H1 (cell line): ENCODE measurements at regions not wholly inside any gene's neighbourhood (a gene's known extent, or its start where the extent isn't known, plus 50 kb on each side); places are given as distances from the start of the nearest gene placed in this dataset.

ENCODE experiments used
- CEBPB ChIP-seq: IDR thresholded peaks from 2 replicates; pipeline ENCODE4 v1.6.1; 2012; ENCODE audit warnings: low read depth, low read length
- CHD1 ChIP-seq: IDR thresholded peaks from 2 replicates; pipeline ENCODE4 v1.6.1; 2012; ENCODE audit warnings: low read depth, low read length, improper control_type of control experiment
- CTBP2 ChIP-seq: IDR thresholded peaks from 2 replicates; pipeline ENCODE4 v1.7.0; 2011; ENCODE audit warnings: borderline replicate concordance, mild to moderate bottlenecking, moderate library complexity, mixed read lengths, low read length; ENCODE audit not compliant: insufficient read depth, insufficient read length
- CTCF ChIP-seq, 3 experiments: IDR thresholded peaks; 1 replicate in 2 of 3; 2 replicates in 1 of 3; pipeline versions ENCODE4 v1.5.1 to v1.6.1; 2011; ENCODE audit warnings: low read length in 3 of 3, mild to moderate bottlenecking in 3 of 3, inconsistent platforms in 2 of 3, low read depth in 1 of 3, moderate library complexity in 1 of 3; ENCODE audit not compliant: insufficient read depth in 1 of 3; ENCODE audit errors: control extremely low read depth in 1 of 3
- KDM4A ChIP-seq: IDR thresholded peaks from one replicate; pipeline ENCODE4 v1.7.1; 2012; ENCODE audit warnings: low read depth, mild to moderate bottlenecking, moderate library complexity, low read length, inconsistent platforms; ENCODE audit not compliant: severe bottlenecking
- RAD21 ChIP-seq, 2 experiments: IDR thresholded peaks in 1 of 2; conservative IDR thresholded peaks in 1 of 2; 2 replicates each; pipeline ENCODE4 v1.6.1; 2011; ENCODE audit warnings: low read depth in 2 of 2, low read length in 2 of 2, improper control_type of control experiment in 1 of 2, inconsistent platforms in 1 of 2, mild to moderate bottlenecking in 1 of 2, moderate library complexity in 1 of 2
- RBBP5 ChIP-seq: IDR thresholded peaks from 2 replicates; pipeline ENCODE4 v1.7.1; 2012; ENCODE audit warnings: low read depth, mild to moderate bottlenecking, inconsistent platforms, low read length, moderate library complexity, borderline replicate concordance

GRCh38 chr5:166651234-166651633, 1640.2 kb upstream of the WWC1 start (continued):
- TF ChIP-seq CTCF (IDR thresholded peaks at IDR 0.05; ENCODE audit: control extremely low read depth in 1 of 3, insufficient read depth in 1 of 3, low read depth in 1 of 3, low read length in 3 of 3) = no peak
- no peak for TF ChIP-seq CEBPB
- TF ChIP-seq KDM4A = no peak
- TF ChIP-seq RAD21 (IDR thresholded peaks at IDR 0.05 in 1 of 2, conservative IDR thresholded peaks at IDR 0.05 in 1 of 2; ENCODE audit: low read depth in 2 of 2, low read length in 2 of 2) = no peak
- TF ChIP-seq RBBP5 = no peak
- TF ChIP-seq CTBP2 = no peak
- TF ChIP-seq CHD1 = no peak
- TF ChIP-seq, all 59 proteins: peak for 0
